BE2C (cell line): ENCODE measurements at regions not wholly inside any gene's neighbourhood (a gene's known extent, or its start where the extent isn't known, plus 50 kb on each side); places are given as distances from the start of the nearest gene placed in this dataset.

Source experiments
- DNase-seq: peaks from one replicate; pipeline ENCODE4 v3.0.0-alpha.2; 2020
- H3K27me3 ChIP-seq: fragments of 250-450 bp; sonication (Bioruptor Pico); 2 replicates; pipeline ENCODE4 v1.5.1; 2020; ENCODE audit warnings: mild to moderate bottlenecking
- H3K36me3 ChIP-seq: fragments of 250-450 bp; sonication (Bioruptor Pico); 2 replicates; pipeline ENCODE4 v1.5.1; 2020; ENCODE audit warnings: mild to moderate bottlenecking
- H3K4me1 ChIP-seq: fragments of 250-450 bp; sonication (Bioruptor Pico); 2 replicates; pipeline ENCODE4 v1.5.1; 2020
- H3K4me3 ChIP-seq: 2 replicates; pipeline ENCODE4 v1.5.1; 2011; ENCODE audit warnings: low read depth, low read length
- H3K9me3 ChIP-seq: fragments of 250-450 bp; sonication (Bioruptor Pico); 2 replicates; pipeline ENCODE4 v1.5.1; 2020
- CTCF ChIP-seq: IDR thresholded peaks from 2 replicates; pipeline ENCODE4 v1.5.1; 2012; ENCODE audit warnings: mild to moderate bottlenecking, low read depth, low read length

GRCh38 chr4:162938738-162939485 lies 227.8 kb downstream of the NAF1 start:
- no peaks in the 10 kb centered on the region for H3K27me3 ChIP-seq
- H3K36me3 ChIP-seq: no peaks in the 10 kb centered on the region
- TF ChIP-seq CTCF: no peak
- H3K4me3 ChIP-seq: no peak overlapping the region
- no peaks in the 10 kb centered on the region; the same call in 1 of the 2 replicates for H3K9me3 ChIP-seq
- no peak for DNase-seq
- H3K4me1 ChIP-seq: no peaks in the 10 kb centered on the region

DNA sequence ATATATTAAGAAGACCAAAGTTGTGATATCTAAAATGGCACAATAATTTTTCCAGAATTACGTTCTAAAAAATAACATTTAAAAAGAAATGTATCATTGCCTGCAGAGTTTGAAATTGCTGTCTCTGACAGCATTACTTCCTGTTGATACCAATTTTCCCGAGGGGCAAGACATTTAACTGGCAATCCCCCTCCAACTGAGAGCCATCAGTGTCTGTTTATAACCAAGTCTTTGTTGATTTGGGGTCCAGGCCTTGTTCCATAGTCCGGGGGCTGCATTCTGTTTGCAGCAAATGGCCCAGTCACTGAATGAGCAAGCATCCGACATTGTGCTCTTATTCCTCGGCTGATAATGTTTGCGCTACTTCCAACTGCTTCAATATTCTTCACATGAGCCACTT lies 231.5 kb downstream of the NAF1 start:
- no peak overlapping the region for H3K4me3 ChIP-seq
- no peak for TF ChIP-seq CTCF
- no peaks in the 10 kb centered on the region for H3K9me3 ChIP-seq
- no peak for DNase-seq
- no peaks in the 10 kb centered on the region for H3K4me1 ChIP-seq
- no peaks in the 10 kb centered on the region for H3K27me3 ChIP-seq
- no peaks in the 10 kb centered on the region for H3K36me3 ChIP-seq

DNA sequence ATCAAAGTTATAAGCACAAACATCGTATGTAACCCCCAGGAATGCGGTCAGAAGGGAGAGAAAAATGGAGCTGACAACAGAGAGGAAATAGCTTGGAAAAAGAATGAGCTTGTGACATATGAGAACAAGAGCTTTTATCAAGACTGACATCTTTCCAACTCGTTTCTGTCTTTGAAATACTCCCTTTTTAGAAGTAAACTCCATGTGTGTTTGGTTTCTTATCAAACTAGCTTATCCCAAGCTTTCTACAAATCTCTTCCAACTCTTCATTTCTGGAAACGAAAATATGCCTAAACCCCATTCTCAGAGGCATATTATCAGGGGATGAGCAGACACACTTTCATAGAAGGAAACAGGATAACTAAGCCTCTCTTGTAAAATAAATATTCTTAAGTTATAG lies 235.4 kb downstream of the NAF1 start:
- DNase-seq: no peak
- no peaks in the 10 kb centered on the region for H3K27me3 ChIP-seq
- no peak for TF ChIP-seq CTCF

DNA sequence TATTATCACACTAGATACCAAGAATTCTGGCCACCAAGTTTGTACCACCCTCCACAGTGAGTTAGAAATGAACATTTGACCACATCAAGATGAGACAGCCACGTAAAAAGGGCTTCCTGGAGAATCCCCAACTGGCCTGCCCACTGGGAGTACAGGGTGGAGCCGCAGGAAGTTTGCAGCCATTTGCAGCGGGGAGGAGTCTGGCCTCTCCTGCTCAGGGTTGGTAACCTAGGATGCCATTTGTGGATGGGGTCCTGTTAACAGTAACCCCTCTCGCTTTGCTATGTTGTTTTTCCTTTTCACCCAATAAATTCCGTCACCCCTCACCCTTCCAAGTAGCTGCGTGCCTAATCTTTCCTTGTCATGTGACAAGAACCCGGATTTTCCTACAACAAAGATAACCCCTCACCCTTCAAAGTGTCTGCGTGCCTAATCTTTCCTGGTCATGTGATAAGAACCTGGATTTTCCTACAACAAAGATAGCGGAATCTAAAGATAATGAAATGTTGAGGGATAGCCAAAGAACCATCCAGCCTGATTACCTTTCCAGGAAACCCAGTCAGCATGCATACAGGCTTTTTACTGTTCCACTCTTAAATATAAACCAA lies 245.4 kb downstream of the NAF1 start:
- no peaks in the 10 kb centered on the region for H3K4me1 ChIP-seq
- H3K27me3 ChIP-seq: no peaks in the 10 kb centered on the region
- H3K36me3 ChIP-seq: no peaks in the 10 kb centered on the region
- no peak overlapping the region for H3K4me3 ChIP-seq
- no peak for TF ChIP-seq CTCF
- DNase-seq: no peak
- no peaks in the 10 kb centered on the region for H3K9me3 ChIP-seq

More for the DNA sequence above, 235.4 kb downstream of the NAF1 start:
- no peak overlapping the region for H3K4me3 ChIP-seq
- no peaks in the 10 kb centered on the region for H3K9me3 ChIP-seq
- H3K4me1 ChIP-seq: no peaks in the 10 kb centered on the region
- no peaks in the 10 kb centered on the region for H3K36me3 ChIP-seq

DNA sequence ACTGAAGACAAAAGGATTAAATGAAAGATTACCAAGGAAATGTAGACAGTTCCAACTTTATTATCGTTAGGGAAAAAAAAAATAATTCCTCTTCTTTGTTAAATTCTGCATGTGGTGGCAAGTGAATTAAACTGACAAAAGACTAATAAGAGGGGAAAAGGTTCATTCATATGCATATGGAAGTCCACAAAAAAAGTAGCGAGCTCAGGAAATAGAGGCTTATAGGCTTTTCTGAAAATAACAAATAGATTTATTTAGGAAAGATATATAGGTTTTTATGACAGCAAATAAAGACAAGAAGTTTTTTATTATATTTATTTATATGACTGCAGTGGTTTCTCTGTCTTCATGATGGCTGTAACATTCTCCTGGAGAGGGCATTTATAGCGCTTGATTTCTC lies 246.0 kb downstream of the NAF1 start:
- no peak for DNase-seq
- Histone ChIP-seq H3K4me3 (no peak overlapping the region), H3K4me1 (no peaks in the 10 kb centered on the region), H3K9me3 (no peaks in the 10 kb centered on the region), H3K36me3 (no peaks in the 10 kb centered on the region), H3K27me3 (no peaks in the 10 kb centered on the region)
- no peak for TF ChIP-seq CTCF

DNA sequence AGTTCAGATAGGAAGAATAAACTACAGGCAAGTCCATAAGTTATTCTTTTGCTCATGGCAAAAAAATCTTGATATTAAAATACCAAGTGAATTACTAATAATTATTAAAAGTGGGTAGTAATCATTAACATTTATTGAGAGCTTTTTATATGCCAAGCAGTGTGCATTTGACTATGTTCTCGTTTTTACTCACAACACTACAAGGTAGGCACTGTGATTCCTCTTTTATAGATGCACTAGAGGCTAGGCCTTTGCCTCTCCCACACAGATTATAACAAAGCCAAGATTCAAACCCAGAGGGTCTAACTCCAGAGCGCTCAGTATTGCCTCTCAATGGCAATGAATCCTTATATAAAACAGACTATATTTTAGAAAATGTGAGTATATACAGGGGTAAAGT lies 254.2 kb downstream of the NAF1 start:
- no peak for TF ChIP-seq CTCF
- no peaks in the 10 kb centered on the region for H3K36me3 ChIP-seq
- no peaks in the 10 kb centered on the region for H3K9me3 ChIP-seq
- no peaks in the 10 kb centered on the region for H3K4me1 ChIP-seq
- no peak for DNase-seq
- no peaks in the 10 kb centered on the region for H3K27me3 ChIP-seq
- no peak overlapping the region for H3K4me3 ChIP-seq
